ENCODE measurements at regions not wholly inside any gene's neighbourhood (a gene's known extent, or its start where the extent isn't known, plus 50 kb on each side); places are given as distances from the start of the nearest gene placed in this dataset.

DNA sequence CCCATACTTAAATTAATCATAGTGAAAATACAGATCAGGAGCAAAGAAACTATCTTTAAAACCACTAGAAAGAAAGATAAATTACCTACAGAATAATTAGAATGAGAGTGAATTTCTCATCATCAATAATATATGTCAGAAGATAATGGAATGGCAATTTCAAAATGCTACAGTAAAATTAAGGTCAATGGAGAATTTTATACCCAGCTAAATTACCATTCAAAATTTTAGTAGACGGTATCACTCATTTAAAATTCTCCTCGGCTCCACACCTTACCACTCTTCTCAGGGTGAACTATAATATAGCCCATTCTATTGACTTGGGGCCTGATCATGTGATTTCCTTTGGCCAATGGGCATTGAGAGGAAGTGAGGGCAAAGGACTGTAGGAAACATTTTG is 192.5 kb upstream of the TCERG1L start:
- CTCF ChIA-PET, result no interaction called here
- Histone ChIP-seq H3K36me3 (ENCODE audit: insufficient read depth, low read length) (no peaks in the 10 kb centered on the region), H3K27ac (ENCODE audit: low read depth in 1 of 2, low read length in 2 of 2) (no peak overlapping the region), H3K27me3 (ENCODE audit: control insufficient read depth in 1 of 2, insufficient read depth in 2 of 2, low read length in 2 of 2) (no peaks in the 10 kb centered on the region), H3K4me1 (ENCODE audit: insufficient read depth, low read length) (no peaks in the 10 kb centered on the region), H3K9me3 (ENCODE audit: control insufficient read depth in 1 of 2, insufficient read depth in 1 of 2, low read length in 2 of 2) (peaks cover 7 to 14% of the 10 kb centered on the region in 2 experiments), H3K4me3 (ENCODE audit: low read length) (no peak overlapping the region)
- Mint-ChIP-seq H3K4me3 (no peak overlapping the region), H3K9me3 (peaks cover 12% of the 10 kb centered on the region), H3K4me1 (ENCODE audit: low read depth) (no peaks in the 10 kb centered on the region), H3K36me3 (ENCODE audit: low read depth) (no peaks in the 10 kb centered on the region), H3K27ac (no peak overlapping the region), H3K27me3 (no peaks in the 10 kb centered on the region)
- TF ChIP-seq, protein P1, sequence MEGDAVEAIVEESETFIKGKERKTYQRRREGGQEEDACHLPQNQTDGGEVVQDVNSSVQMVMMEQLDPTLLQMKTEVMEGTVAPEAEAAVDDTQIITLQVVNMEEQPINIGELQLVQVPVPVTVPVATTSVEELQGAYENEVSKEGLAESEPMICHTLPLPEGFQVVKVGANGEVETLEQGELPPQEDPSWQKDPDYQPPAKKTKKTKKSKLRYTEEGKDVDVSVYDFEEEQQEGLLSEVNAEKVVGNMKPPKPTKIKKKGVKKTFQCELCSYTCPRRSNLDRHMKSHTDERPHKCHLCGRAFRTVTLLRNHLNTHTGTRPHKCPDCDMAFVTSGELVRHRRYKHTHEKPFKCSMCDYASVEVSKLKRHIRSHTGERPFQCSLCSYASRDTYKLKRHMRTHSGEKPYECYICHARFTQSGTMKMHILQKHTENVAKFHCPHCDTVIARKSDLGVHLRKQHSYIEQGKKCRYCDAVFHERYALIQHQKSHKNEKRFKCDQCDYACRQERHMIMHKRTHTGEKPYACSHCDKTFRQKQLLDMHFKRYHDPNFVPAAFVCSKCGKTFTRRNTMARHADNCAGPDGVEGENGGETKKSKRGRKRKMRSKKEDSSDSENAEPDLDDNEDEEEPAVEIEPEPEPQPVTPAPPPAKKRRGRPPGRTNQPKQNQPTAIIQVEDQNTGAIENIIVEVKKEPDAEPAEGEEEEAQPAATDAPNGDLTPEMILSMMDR (IDR thresholded peaks at IDR 0.05), result no peak
- intact Hi-C loops (cut with DNase I, micrococcal nuclease), result no loop called here
- POLR2A ChIA-PET, result no interaction called here
- DNase-seq, result no peak
- no peak for ATAC-seq (ENCODE audit: poor library complexity)

DNA sequence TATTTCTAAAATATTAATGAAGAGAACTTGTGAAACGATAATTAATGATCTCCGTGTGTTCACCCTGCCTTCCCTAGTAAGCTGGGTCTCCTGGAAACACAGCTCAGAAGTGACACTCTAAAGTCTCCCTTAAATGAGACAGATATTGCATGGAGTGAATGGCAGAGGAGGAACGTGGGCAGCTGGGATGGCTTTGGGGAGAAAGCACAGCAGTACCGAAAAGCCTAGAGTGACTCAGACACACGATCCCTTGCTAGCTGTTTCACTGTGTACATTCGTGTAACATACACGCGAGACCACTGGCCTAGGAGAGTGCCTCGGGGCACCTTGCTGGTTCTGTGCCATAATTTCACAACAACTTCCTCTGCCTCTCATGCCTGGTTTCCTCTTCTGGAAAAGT is 199.9 kb upstream of the TCERG1L start:
- H3K4me1 Mint-ChIP-seq (ENCODE audit: low read depth), result no peaks in the 10 kb centered on the region
- ChIA-PET POLR2A (no interaction called here), CTCF (no interaction called here)
- H3K4me1 ChIP-seq (ENCODE audit: insufficient read depth, low read length), result no peaks in the 10 kb centered on the region
- no peak overlapping the region for H3K27ac Mint-ChIP-seq
- H3K27me3 Mint-ChIP-seq, result no peaks in the 10 kb centered on the region
- no peaks in the 10 kb centered on the region for H3K36me3 ChIP-seq (ENCODE audit: insufficient read depth, low read length)
- peaks cover 8% of the 10 kb centered on the region for H3K9me3 Mint-ChIP-seq
- peaks cover 3 to 38% of the 10 kb centered on the region in 2 experiments for H3K9me3 ChIP-seq (ENCODE audit: control insufficient read depth in 1 of 2, insufficient read depth in 1 of 2, low read length in 2 of 2)
- no peak for ATAC-seq (ENCODE audit: poor library complexity)
- DNase-seq, result no peak
- TF ChIP-seq, protein P1 (IDR thresholded peaks at IDR 0.05), result no peak
- no peaks in the 10 kb centered on the region for H3K27me3 ChIP-seq (ENCODE audit: control insufficient read depth in 1 of 2, insufficient read depth in 2 of 2, low read length in 2 of 2)
- no peaks in the 10 kb centered on the region for H3K36me3 Mint-ChIP-seq (ENCODE audit: low read depth)
- H3K4me3 ChIP-seq (ENCODE audit: low read length), result no peak overlapping the region
- intact Hi-C loops (cut with DNase I, micrococcal nuclease), result no loop called here
- no peak overlapping the region for H3K27ac ChIP-seq (ENCODE audit: low read depth in 1 of 2, low read length in 2 of 2)
- H3K4me3 Mint-ChIP-seq, result no peak overlapping the region

DNA sequence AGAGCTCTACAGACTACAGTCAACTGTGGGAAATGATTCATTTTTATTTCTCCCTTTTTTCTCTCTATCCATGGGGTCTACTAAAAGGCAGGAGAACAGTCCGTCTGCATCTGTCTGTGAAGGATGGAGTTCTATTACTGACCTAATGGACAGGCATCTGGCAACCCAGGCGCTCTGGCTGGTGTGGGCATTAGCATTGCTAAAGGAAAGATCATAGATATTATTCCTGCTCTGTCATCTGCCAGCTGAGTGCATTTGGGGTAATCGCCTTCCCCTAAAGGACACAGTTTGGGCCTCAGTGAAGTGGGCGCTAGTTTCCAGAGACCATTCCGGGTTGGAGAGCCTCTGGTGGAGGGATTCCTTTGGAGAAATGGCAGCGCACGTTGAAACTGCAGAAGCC is 201.3 kb upstream of the TCERG1L start:
- H3K27ac Mint-ChIP-seq, result no peak overlapping the region
- Histone ChIP-seq H3K36me3 (ENCODE audit: insufficient read depth, low read length) (no peaks in the 10 kb centered on the region), H3K4me1 (ENCODE audit: insufficient read depth, low read length) (no peaks in the 10 kb centered on the region), H3K27me3 (ENCODE audit: control insufficient read depth in 1 of 2, insufficient read depth in 2 of 2, low read length in 2 of 2) (no peaks in the 10 kb centered on the region), H3K9me3 (ENCODE audit: control insufficient read depth in 1 of 2, insufficient read depth in 1 of 2, low read length in 2 of 2) (peaks cover 3 to 44% of the 10 kb centered on the region in 2 experiments), H3K4me3 (ENCODE audit: low read length) (no peak overlapping the region), H3K27ac (ENCODE audit: low read depth in 1 of 2, low read length in 2 of 2) (no peak overlapping the region)
- no peak overlapping the region for H3K4me3 Mint-ChIP-seq
- TF ChIP-seq, protein P1 (IDR thresholded peaks at IDR 0.05), result no peak
- no peaks in the 10 kb centered on the region for H3K4me1 Mint-ChIP-seq (ENCODE audit: low read depth)
- H3K36me3 Mint-ChIP-seq (ENCODE audit: low read depth), result no peaks in the 10 kb centered on the region
- POLR2A ChIA-PET, result no interaction called here
- ATAC-seq (ENCODE audit: poor library complexity) (no peak), DNase-seq (no peak)
- intact Hi-C loops (cut with DNase I, micrococcal nuclease), result no loop called here
- peaks cover 8% of the 10 kb centered on the region for H3K9me3 Mint-ChIP-seq
- no peaks in the 10 kb centered on the region for H3K27me3 Mint-ChIP-seq
- CTCF ChIA-PET, result no interaction called here
